Astrocyte of the cerebellum (primary cell): ENCODE measurements at regions not wholly inside any gene's neighbourhood (a gene's known extent, or its start where the extent isn't known, plus 50 kb on each side); places are given as distances from the start of the nearest gene placed in this dataset.
A peak's percentile ranks its signal among the peaks of the same experiment; 100 is the strongest.

ENCODE experiments used
- DNase-seq: peaks from one replicate; pipeline ENCODE4 v3.0.0-alpha.2; 2011; ENCODE audit warnings: low read depth
- H3K4me3 ChIP-seq: 2 replicates; pipeline ENCODE4 v1.5.1; 2011; ENCODE audit warnings: mild to moderate bottlenecking, low read depth, low read length, moderate library complexity
- CTCF ChIP-seq: IDR thresholded peaks from 2 replicates; pipeline ENCODE4 v1.5.1; 2012; ENCODE audit warnings: low read length, low read depth, moderate library complexity, mild to moderate bottlenecking; ENCODE audit errors: missing control alignments
- in situ Hi-C: cut with HindIII; loops from 2 replicates; pipeline ENCODE4 v1.10.0; 2017; ENCODE audit warnings: low sequenced_read_pairs

- no peak overlapping the region for H3K4me3 ChIP-seq
- in situ Hi-C loops: no loop called here
- DNase-seq: no peak
- TF ChIP-seq CTCF: no peak
Measured at GRCh38 chr12:87529413-87529812, 499.8 kb downstream of the C12orf50 start.

- TF ChIP-seq CTCF: no peak
- in situ Hi-C loops: no loop called here
- no peak for DNase-seq
- H3K4me3 ChIP-seq: no peak overlapping the region
Measured at GRCh38 chr12:87520968-87521367, 508.2 kb downstream of the C12orf50 start.

GRCh38 chr12:87518481-87518880 is 510.7 kb downstream of the C12orf50 start:
- no peak overlapping the region for H3K4me3 ChIP-seq
- DNase-seq: peak; percentile 43
- in situ Hi-C loops: no loop called here
- no peak for TF ChIP-seq CTCF

- no peak for DNase-seq
- TF ChIP-seq CTCF: no peak
- in situ Hi-C loops: no loop called here
- H3K4me3 ChIP-seq: no peak overlapping the region
Measured at GRCh38 chr12:87518036-87518435, 511.2 kb downstream of the C12orf50 start.

- no peak for DNase-seq
- TF ChIP-seq CTCF: no peak
- no peak overlapping the region for H3K4me3 ChIP-seq
- in situ Hi-C loops: no loop called here
Measured at GRCh38 chr12:87513536-87514280, 515.5 kb downstream of the C12orf50 start.

GRCh38 chr12:87511371-87511770 is 517.8 kb downstream of the C12orf50 start:
- H3K4me3 ChIP-seq: no peak overlapping the region
- in situ Hi-C loops: no loop called here
- TF ChIP-seq CTCF: no peak
- DNase-seq: no peak
